Liver (tissue), 8 donors: ENCODE measurements at regions not wholly inside any gene's neighbourhood (a gene's known extent, or its start where the extent isn't known, plus 50 kb on each side); places are given as distances from the start of the nearest gene placed in this dataset.

Source experiments
- DNase-seq: peaks from one replicate; pipeline ENCODE4 v3.0.0-alpha.2; 2017; ENCODE audit warnings: low spot score
- H3K27ac ChIP-seq, 2 donors: one replicate each; pipeline ENCODE4 v1.7.0; 2013; ENCODE audit warnings: inconsistent platforms in 2 of 2, low read length in 2 of 2, control low read depth in 1 of 2, low read depth in 1 of 2, mild to moderate bottlenecking in 1 of 2
- H3K27me3 ChIP-seq, 4 donors: one replicate each; pipeline versions ENCODE4 v1.6.1 to v1.7.0; 2013; ENCODE audit warnings: low read length in 3 of 4, inconsistent platforms in 1 of 4, mild to moderate bottlenecking in 1 of 4, moderate library complexity in 1 of 4; ENCODE audit not compliant: control insufficient read depth in 4 of 4, insufficient read depth in 4 of 4
- H3K36me3 ChIP-seq, 4 donors: one replicate each; pipeline versions ENCODE4 v1.6.1 to v1.7.0; 2013; ENCODE audit warnings: low read length in 3 of 4, mild to moderate bottlenecking in 3 of 4, low read depth in 1 of 4, moderate library complexity in 1 of 4; ENCODE audit not compliant: control insufficient read depth in 4 of 4, insufficient read depth in 3 of 4
- H3K4me1 ChIP-seq, 4 donors: one replicate each; pipeline versions ENCODE4 v1.6.1 to v1.7.0; 2013; ENCODE audit warnings: low read length in 3 of 4, mild to moderate bottlenecking in 3 of 4, moderate library complexity in 1 of 4; ENCODE audit not compliant: control insufficient read depth in 4 of 4, insufficient read depth in 4 of 4
- H3K4me3 ChIP-seq, 3 donors: one replicate each; pipeline versions ENCODE4 v1.6.1 to v1.7.0; 2013; ENCODE audit warnings: low read length in 3 of 3, control low read depth in 1 of 3, low read depth in 1 of 3, mild to moderate bottlenecking in 1 of 3
- H3K9ac ChIP-seq, 2 donors: one replicate each; pipeline ENCODE4 v1.7.0; 2013; ENCODE audit warnings: low read length in 2 of 2, mild to moderate bottlenecking in 2 of 2, moderate library complexity in 2 of 2, control low read depth in 1 of 2, low read depth in 1 of 2
- H3K9me3 ChIP-seq, 4 donors: one replicate each; pipeline versions ENCODE4 v1.6.1 to v1.7.0; 2013; ENCODE audit warnings: low read length in 3 of 4; ENCODE audit not compliant: control insufficient read depth in 4 of 4
- EGR1 ChIP-seq, 2 donors: IDR thresholded peaks; 2 replicates each; pipeline ENCODE4 v1.6.1; 2016 to 2018; ENCODE audit warnings: antibody characterized with exemption in 2 of 2, low read depth in 2 of 2
- FOXA1 ChIP-seq: IDR thresholded peaks from 2 replicates; pipeline ENCODE4 v1.6.1; 2016; ENCODE audit warnings: antibody characterized with exemption
- FOXA2 ChIP-seq: IDR thresholded peaks from 2 replicates; pipeline ENCODE4 v1.6.1; 2016; ENCODE audit warnings: antibody characterized with exemption
- GABPA ChIP-seq, 2 donors: IDR thresholded peaks in 1 of 2; conservative IDR thresholded peaks in 1 of 2; 2 replicates each; pipeline ENCODE4 v1.6.1; 2016; ENCODE audit warnings: antibody characterized with exemption in 2 of 2, mild to moderate bottlenecking in 1 of 2, moderate library complexity in 1 of 2
- HNF4A ChIP-seq, 2 donors: conservative IDR thresholded peaks; 2 replicates each; pipeline ENCODE4 v1.6.1; 2016; ENCODE audit warnings: antibody characterized with exemption in 2 of 2, mild to moderate bottlenecking in 2 of 2
- HNF4G ChIP-seq: IDR thresholded peaks from 2 replicates; pipeline ENCODE4 v1.6.1; 2016; ENCODE audit warnings: antibody characterized with exemption
- JUND ChIP-seq, 2 donors: IDR thresholded peaks; 2 replicates each; pipeline ENCODE4 v1.6.1; 2016; ENCODE audit warnings: antibody characterized with exemption in 2 of 2
- NR2F2 ChIP-seq: IDR thresholded peaks from 2 replicates; pipeline ENCODE4 v1.6.1; 2016; ENCODE audit warnings: antibody characterized with exemption
- RAD21 ChIP-seq, 2 donors: IDR thresholded peaks; 2 replicates each; pipeline ENCODE4 v1.6.1; 2016; ENCODE audit warnings: antibody characterized with exemption in 2 of 2, mild to moderate bottlenecking in 2 of 2
- RXRA ChIP-seq, 2 donors: IDR thresholded peaks; 2 replicates each; pipeline ENCODE4 v1.6.1; 2017 to 2018; ENCODE audit warnings: antibody characterized with exemption in 2 of 2, mild to moderate bottlenecking in 1 of 2
- SP1 ChIP-seq: IDR thresholded peaks from 2 replicates; pipeline ENCODE4 v1.6.1; 2018; ENCODE audit warnings: antibody characterized with exemption, mild to moderate bottlenecking
- TAF1 ChIP-seq: conservative IDR thresholded peaks from 2 replicates; pipeline ENCODE4 v1.6.1; 2016; ENCODE audit warnings: antibody characterized with exemption, mild to moderate bottlenecking
- YY1 ChIP-seq: IDR thresholded peaks from 2 replicates; pipeline ENCODE4 v1.6.1; 2016; ENCODE audit warnings: antibody characterized with exemption, mild to moderate bottlenecking
- WGBS: extraction: QIAGEN DNeasy Blood & Tissue Kit; methylation state at CpG from one replicate; pipeline ENCODE4 v1.1.7; 2013; 5-methylcytosine and 5-hydroxymethylcytosine counted together
- TF ChIP-seq, protein P1 (sequence below): fragments of 150-350 bp; IDR thresholded peaks from 2 replicates; pipeline ENCODE4 v1.5.1; 2017; ENCODE audit warnings: improper control_type of control experiment, low read depth, low read length; ENCODE audit not compliant: missing input control
- TF ChIP-seq, protein P2 (sequence below): IDR thresholded peaks from 2 replicates; pipeline ENCODE4 v1.6.1; 2016; ENCODE audit warnings: antibody characterized with exemption
- TF ChIP-seq, protein P3 (sequence below): IDR thresholded peaks from 2 replicates; pipeline ENCODE4 v1.6.1; 2016; ENCODE audit warnings: antibody characterized with exemption
- TF ChIP-seq, protein P4 (sequence below): IDR thresholded peaks from 2 replicates; pipeline ENCODE4 v1.6.1; 2016; ENCODE audit warnings: antibody characterized with exemption, mild to moderate bottlenecking
- TF ChIP-seq, protein P5 (sequence below): IDR thresholded peaks from 2 replicates; pipeline ENCODE4 v1.6.1; 2016; ENCODE audit warnings: antibody characterized with exemption
- donor health status: healthy.
- donor health status: healthy.
- donor health status: healthy.
- donor health status: healthy.
- donor health status: healthy.

DNA sequence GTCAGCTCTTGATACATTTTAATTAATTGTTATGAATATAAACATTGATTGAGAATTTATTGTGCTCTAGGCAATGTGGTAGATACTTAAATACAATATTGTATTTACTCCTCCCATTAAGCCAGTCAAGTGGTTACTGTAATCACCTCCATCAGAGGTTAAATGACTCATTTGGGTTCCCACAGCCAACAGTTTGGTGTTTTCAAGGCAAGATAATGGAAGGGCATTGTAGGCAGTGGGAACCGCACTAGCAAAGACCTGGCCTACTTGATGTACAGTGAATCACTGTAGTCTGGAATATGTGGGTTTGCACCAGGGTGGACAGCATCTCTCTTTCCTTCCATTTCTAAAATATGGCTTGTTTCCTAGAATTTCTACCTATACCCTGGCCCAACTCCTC is 127.4 kb downstream of the EDEM1 start:
- WGBS: 96% methylated on average over 1 of the region's 1 CpG
- Histone ChIP-seq H3K36me3 (no peaks in the 10 kb centered on the region), H3K9me3 (no peaks in the 10 kb centered on the region), H3K27ac (no peak overlapping the region), H3K4me3 (no peak overlapping the region), H3K9ac (no peak overlapping the region), H3K4me1 (no peaks in the 10 kb centered on the region), H3K27me3 (peaks cover 0 to 5% (median 0%) of the 10 kb centered on the region in 4 donors)
- no peak for TF ChIP-seq RXRA (IDR thresholded peaks at IDR 0.05)
- no peak for TF ChIP-seq HNF4G
- no peak for TF ChIP-seq JUND (IDR thresholded peaks at IDR 0.05)
- TF ChIP-seq FOXA1: no peak
- TF ChIP-seq NR2F2: no peak
- TF ChIP-seq, protein P1, sequence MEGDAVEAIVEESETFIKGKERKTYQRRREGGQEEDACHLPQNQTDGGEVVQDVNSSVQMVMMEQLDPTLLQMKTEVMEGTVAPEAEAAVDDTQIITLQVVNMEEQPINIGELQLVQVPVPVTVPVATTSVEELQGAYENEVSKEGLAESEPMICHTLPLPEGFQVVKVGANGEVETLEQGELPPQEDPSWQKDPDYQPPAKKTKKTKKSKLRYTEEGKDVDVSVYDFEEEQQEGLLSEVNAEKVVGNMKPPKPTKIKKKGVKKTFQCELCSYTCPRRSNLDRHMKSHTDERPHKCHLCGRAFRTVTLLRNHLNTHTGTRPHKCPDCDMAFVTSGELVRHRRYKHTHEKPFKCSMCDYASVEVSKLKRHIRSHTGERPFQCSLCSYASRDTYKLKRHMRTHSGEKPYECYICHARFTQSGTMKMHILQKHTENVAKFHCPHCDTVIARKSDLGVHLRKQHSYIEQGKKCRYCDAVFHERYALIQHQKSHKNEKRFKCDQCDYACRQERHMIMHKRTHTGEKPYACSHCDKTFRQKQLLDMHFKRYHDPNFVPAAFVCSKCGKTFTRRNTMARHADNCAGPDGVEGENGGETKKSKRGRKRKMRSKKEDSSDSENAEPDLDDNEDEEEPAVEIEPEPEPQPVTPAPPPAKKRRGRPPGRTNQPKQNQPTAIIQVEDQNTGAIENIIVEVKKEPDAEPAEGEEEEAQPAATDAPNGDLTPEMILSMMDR: no peak
- DNase-seq: no peak

DNA sequence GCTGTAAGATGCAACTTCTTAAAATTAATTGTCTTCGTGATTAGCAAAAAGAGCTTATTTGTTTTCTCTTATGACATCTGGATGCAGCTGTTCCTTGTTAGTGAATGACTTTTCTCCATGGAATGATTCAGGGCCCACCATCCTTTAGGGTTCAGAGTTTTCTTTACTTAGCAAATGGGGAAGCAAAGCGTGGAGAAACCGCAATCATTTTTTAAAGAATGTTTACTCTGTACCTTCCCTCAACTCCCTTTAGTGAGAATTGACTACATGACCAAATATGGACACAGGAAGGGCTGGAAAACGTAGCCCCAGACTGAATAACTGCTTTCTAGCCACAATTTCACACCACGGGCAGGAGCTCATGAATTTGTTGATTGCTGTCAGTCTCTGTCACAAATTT is 130.1 kb downstream of the EDEM1 start:
- no peak overlapping the region for H3K4me3 ChIP-seq
- no peaks in the 10 kb centered on the region for H3K36me3 ChIP-seq
- H3K9ac ChIP-seq: no peak overlapping the region
- no peak overlapping the region for H3K27ac ChIP-seq
- H3K27me3 ChIP-seq: peaks cover 0 to 5% (median 0%) of the 10 kb centered on the region in 4 donors
- H3K4me1 ChIP-seq: no peaks in the 10 kb centered on the region
- no peaks in the 10 kb centered on the region for H3K9me3 ChIP-seq
- DNase-seq: no peak
- WGBS: 38% methylated on average over 5 of the region's 5 CpGs
- TF ChIP-seq HNF4A (conservative IDR thresholded peaks at IDR 0.05): no peak
- TF ChIP-seq FOXA1: no peak
- no peak for TF ChIP-seq FOXA2
- TF ChIP-seq HNF4G: no peak
- TF ChIP-seq RAD21 (IDR thresholded peaks at IDR 0.05): no peak
- TF ChIP-seq, protein P1: no peak
- TF ChIP-seq TAF1: no peak
- TF ChIP-seq NR2F2: no peak
- TF ChIP-seq EGR1 (IDR thresholded peaks at IDR 0.05; ENCODE audit: low read depth in 2 of 2): no peak
- TF ChIP-seq JUND (IDR thresholded peaks at IDR 0.05): no peak
- TF ChIP-seq, protein P2, sequence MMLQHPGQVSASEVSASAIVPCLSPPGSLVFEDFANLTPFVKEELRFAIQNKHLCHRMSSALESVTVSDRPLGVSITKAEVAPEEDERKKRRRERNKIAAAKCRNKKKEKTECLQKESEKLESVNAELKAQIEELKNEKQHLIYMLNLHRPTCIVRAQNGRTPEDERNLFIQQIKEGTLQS: no peak
- TF ChIP-seq RXRA (IDR thresholded peaks at IDR 0.05): no peak
- no peak for TF ChIP-seq GABPA (IDR thresholded peaks at IDR 0.05 in 1 of 2, conservative IDR thresholded peaks at IDR 0.05 in 1 of 2)
- TF ChIP-seq, protein P3, sequence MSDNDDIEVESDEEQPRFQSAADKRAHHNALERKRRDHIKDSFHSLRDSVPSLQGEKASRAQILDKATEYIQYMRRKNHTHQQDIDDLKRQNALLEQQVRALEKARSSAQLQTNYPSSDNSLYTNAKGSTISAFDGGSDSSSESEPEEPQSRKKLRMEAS: no peak
- TF ChIP-seq, protein P4, sequence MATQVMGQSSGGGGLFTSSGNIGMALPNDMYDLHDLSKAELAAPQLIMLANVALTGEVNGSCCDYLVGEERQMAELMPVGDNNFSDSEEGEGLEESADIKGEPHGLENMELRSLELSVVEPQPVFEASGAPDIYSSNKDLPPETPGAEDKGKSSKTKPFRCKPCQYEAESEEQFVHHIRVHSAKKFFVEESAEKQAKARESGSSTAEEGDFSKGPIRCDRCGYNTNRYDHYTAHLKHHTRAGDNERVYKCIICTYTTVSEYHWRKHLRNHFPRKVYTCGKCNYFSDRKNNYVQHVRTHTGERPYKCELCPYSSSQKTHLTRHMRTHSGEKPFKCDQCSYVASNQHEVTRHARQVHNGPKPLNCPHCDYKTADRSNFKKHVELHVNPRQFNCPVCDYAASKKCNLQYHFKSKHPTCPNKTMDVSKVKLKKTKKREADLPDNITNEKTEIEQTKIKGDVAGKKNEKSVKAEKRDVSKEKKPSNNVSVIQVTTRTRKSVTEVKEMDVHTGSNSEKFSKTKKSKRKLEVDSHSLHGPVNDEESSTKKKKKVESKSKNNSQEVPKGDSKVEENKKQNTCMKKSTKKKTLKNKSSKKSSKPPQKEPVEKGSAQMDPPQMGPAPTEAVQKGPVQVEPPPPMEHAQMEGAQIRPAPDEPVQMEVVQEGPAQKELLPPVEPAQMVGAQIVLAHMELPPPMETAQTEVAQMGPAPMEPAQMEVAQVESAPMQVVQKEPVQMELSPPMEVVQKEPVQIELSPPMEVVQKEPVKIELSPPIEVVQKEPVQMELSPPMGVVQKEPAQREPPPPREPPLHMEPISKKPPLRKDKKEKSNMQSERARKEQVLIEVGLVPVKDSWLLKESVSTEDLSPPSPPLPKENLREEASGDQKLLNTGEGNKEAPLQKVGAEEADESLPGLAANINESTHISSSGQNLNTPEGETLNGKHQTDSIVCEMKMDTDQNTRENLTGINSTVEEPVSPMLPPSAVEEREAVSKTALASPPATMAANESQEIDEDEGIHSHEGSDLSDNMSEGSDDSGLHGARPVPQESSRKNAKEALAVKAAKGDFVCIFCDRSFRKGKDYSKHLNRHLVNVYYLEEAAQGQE: no peak
- TF ChIP-seq YY1: no peak
- no peak for TF ChIP-seq SP1
- TF ChIP-seq, protein P5, sequence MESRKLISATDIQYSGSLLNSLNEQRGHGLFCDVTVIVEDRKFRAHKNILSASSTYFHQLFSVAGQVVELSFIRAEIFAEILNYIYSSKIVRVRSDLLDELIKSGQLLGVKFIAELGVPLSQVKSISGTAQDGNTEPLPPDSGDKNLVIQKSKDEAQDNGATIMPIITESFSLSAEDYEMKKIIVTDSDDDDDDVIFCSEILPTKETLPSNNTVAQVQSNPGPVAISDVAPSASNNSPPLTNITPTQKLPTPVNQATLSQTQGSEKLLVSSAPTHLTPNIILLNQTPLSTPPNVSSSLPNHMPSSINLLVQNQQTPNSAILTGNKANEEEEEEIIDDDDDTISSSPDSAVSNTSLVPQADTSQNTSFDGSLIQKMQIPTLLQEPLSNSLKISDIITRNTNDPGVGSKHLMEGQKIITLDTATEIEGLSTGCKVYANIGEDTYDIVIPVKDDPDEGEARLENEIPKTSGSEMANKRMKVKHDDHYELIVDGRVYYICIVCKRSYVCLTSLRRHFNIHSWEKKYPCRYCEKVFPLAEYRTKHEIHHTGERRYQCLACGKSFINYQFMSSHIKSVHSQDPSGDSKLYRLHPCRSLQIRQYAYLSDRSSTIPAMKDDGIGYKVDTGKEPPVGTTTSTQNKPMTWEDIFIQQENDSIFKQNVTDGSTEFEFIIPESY: no peak
